ENCODE measurements at regions not wholly inside any gene's neighbourhood (a gene's known extent, or its start where the extent isn't known, plus 50 kb on each side); places are given as distances from the start of the nearest gene placed in this dataset.

DNA sequence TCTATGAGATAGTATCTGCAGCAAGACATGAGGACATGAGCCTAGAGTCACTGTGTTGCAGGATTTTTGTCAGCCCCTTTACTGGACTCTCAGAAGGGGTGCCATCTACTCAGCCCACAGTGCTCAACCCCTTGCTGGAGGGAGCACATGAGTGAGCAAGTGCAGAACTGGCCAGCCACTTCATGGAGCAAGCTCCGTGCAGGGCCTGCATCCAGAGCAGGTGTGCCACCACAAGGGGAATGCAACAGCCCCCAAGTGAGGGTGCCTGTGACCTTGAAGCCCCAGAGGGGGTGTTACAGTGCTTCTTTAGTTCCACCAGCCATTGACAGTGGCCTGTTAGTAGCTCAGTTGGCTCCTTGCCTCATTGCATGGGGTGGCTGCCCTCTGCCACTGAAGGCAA is 649.7 kb downstream of the PLPP3 start:
- TF ChIP-seq CTCF (IDR thresholded peaks at IDR 0.05) (no peak), POLR2A (IDR thresholded peaks at IDR 0.05) (no peak)
